ENCODE measurements at regions not wholly inside any gene's neighbourhood (a gene's known extent, or its start where the extent isn't known, plus 50 kb on each side); places are given as distances from the start of the nearest gene placed in this dataset.
A peak's percentile ranks its signal among the peaks of the same experiment; 100 is the strongest.

DNA sequence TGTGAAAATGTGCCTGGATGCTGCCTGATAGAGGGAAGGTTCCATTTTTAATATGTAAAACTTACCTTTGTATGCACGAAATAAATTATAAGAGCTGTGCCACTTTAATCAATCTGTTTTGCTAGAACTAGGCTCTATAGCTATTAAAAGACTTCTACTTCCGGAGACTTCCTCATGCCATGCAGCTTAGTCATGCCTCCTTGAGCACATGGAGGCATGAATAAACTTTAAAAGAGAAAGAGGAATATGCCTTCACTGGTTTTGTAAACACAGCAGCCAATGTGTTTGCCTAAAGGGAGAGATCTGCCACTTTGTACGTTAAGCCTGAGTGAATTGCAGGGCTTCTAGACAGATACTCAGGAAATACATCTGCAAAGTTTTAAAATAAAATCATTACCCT, 604.6 kb downstream of the LRRIQ3 start:
- Histone ChIP-seq H3K9me2 (ENCODE audit: insufficient read depth) (no peaks in the 10 kb centered on the region), H3K27me3 (replicated peaks; ENCODE audit: insufficient read depth) (no peaks in the 10 kb centered on the region), H3F3A (ENCODE audit: insufficient read depth) (no peaks in the 10 kb centered on the region), H3K4me2 (ENCODE audit: unreplicated experiment) (no peak overlapping the region), H3K4me1 (ENCODE audit: insufficient read depth) (no peaks in the 10 kb centered on the region), H2AFZ (no peak overlapping the region), H3K36me3 (ENCODE audit: low read depth) (no peaks in the 10 kb centered on the region), H3K9ac (no peak overlapping the region), H3K4me3 (no peak overlapping the region), H3K9me3 (ENCODE audit: low read depth) (no peaks in the 10 kb centered on the region), H4K20me1 (ENCODE audit: insufficient read depth) (no peaks in the 10 kb centered on the region), H3K27ac (no peak overlapping the region), H3K79me2 (ENCODE audit: insufficient read depth) (no peaks in the 10 kb centered on the region)
- TF ChIP-seq EZH2phosphoT487 (IDR thresholded peaks at IDR 0.05; ENCODE audit: insufficient read depth, low read depth): no peak
- TF ChIP-seq EZH2 (IDR thresholded peaks at IDR 0.05; ENCODE audit: insufficient read depth, poor library complexity, severe bottlenecking): no peak
- in situ Hi-C loops (cut with MboI): no loop called here
- 2 to 6% methylated on average over 3 of the region's 3 CpGs for WGBS, 2 experiments (ENCODE audit: low coverage in 1 of 2, low lambda C conversion rate in 2 of 2, missing lambda C conversion rate in 2 of 2)
- DNase-seq: peak; percentile 5

DNA sequence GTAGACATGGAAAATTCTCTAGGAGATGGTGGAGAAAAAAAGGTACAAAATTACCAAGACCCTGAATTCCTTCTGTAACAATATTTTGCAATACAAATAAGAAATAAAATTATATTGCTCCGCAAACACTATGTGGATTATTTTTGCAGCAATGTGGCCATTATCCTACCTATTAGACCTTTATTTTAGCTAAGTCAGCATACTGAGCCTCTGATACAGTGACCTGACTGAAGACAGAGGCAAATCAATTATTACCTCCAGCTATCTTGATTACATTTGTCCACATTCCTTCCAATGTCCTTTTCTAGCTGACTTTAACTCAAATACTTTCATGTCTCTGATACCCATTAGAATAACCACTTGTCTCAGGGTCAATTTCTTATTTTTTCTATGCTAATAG, 610.9 kb downstream of the LRRIQ3 start:
- no peak for TF ChIP-seq EZH2phosphoT487 (IDR thresholded peaks at IDR 0.05; ENCODE audit: insufficient read depth, low read depth)
- no peak for DNase-seq
- H3K79me2 ChIP-seq (ENCODE audit: insufficient read depth): no peaks in the 10 kb centered on the region
- no peak overlapping the region for H3K27ac ChIP-seq
- no peaks in the 10 kb centered on the region for H3K27me3 ChIP-seq (replicated peaks; ENCODE audit: insufficient read depth)
- no peak overlapping the region for H3K4me2 ChIP-seq (ENCODE audit: unreplicated experiment)
- no peaks in the 10 kb centered on the region for H3K9me2 ChIP-seq (ENCODE audit: insufficient read depth)
- H3K9ac ChIP-seq: no peak overlapping the region
- no peak overlapping the region for H2AFZ ChIP-seq
- WGBS, 2 experiments (ENCODE audit: low coverage in 1 of 2, low lambda C conversion rate in 2 of 2, missing lambda C conversion rate in 2 of 2): 86 to 95% methylated on average over 1 of the region's 1 CpG
- in situ Hi-C loops (cut with MboI): no loop called here
- H3K4me3 ChIP-seq: no peak overlapping the region
- no peaks in the 10 kb centered on the region for H4K20me1 ChIP-seq (ENCODE audit: insufficient read depth)
- H3F3A ChIP-seq (ENCODE audit: insufficient read depth): no peaks in the 10 kb centered on the region
- no peaks in the 10 kb centered on the region for H3K9me3 ChIP-seq (ENCODE audit: low read depth)
- H3K4me1 ChIP-seq (ENCODE audit: insufficient read depth): no peaks in the 10 kb centered on the region
- H3K36me3 ChIP-seq (ENCODE audit: low read depth): no peaks in the 10 kb centered on the region

DNA sequence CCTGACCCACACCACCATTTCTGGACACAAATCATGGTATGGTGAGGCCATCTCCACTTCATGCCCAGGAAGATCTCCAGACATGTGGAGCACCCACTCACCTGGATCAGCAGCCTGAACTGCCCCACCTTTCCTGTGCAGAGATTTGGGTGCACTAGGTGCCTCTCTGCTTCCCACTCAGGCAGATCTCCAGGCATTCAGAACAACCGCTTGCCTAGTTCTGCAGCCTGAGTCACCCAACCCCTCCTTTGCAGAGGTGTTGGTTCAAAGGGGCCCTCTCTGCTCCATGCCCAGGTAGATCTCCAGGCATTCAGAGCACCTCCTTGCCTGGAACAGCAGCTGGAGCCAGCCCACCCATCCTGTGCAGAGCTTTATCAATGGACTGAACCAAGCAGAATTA, 620.8 kb downstream of the LRRIQ3 start:
- H3K36me3 ChIP-seq (ENCODE audit: low read depth): no peaks in the 10 kb centered on the region
- H3K4me3 ChIP-seq: no peak overlapping the region
- no peak overlapping the region for H3K9ac ChIP-seq
- no peaks in the 10 kb centered on the region for H3F3A ChIP-seq (ENCODE audit: insufficient read depth)
- H2AFZ ChIP-seq: no peak overlapping the region
- no peaks in the 10 kb centered on the region for H4K20me1 ChIP-seq (ENCODE audit: insufficient read depth)
- H3K4me1 ChIP-seq (ENCODE audit: insufficient read depth): no peaks in the 10 kb centered on the region
- 78 to 81% methylated on average over 1 of the region's 1 CpG for WGBS, 2 experiments (ENCODE audit: low coverage in 1 of 2, low lambda C conversion rate in 2 of 2, missing lambda C conversion rate in 2 of 2)
- H3K9me2 ChIP-seq (ENCODE audit: insufficient read depth): no peaks in the 10 kb centered on the region
- H3K27me3 ChIP-seq (replicated peaks; ENCODE audit: insufficient read depth): no peaks in the 10 kb centered on the region
- H3K27ac ChIP-seq: no peak overlapping the region
- TF ChIP-seq EZH2phosphoT487 (IDR thresholded peaks at IDR 0.05; ENCODE audit: insufficient read depth, low read depth) (no peak), EZH2 (IDR thresholded peaks at IDR 0.05; ENCODE audit: insufficient read depth, poor library complexity, severe bottlenecking) (no peak)
- in situ Hi-C loops (cut with MboI): no loop called here
- no peaks in the 10 kb centered on the region for H3K79me2 ChIP-seq (ENCODE audit: insufficient read depth)
- no peaks in the 10 kb centered on the region for H3K9me3 ChIP-seq (ENCODE audit: low read depth)
- no peak overlapping the region for H3K4me2 ChIP-seq (ENCODE audit: unreplicated experiment)
- DNase-seq: no peak

DNA sequence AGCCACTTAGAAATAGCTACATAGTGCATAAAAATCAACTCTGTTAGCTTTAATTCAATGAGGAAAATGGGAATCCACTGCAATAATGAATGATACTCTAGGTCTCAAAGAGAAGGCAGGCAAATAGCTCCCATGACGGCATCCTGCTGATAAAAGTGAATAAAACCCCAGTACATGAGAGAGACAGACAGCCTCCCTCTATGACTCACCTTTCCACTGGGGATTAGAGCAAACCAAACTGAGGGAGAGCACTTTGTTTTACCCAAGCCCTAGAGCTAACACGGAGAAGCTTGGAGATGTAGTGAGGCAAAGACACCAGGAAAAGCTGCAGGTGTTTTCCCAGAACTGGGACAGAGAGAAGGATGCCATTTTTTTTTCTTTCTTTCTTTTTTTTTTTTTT, 621.9 kb downstream of the LRRIQ3 start:
- no peak for TF ChIP-seq EZH2phosphoT487 (IDR thresholded peaks at IDR 0.05; ENCODE audit: insufficient read depth, low read depth)
- TF ChIP-seq EZH2 (IDR thresholded peaks at IDR 0.05; ENCODE audit: insufficient read depth, poor library complexity, severe bottlenecking): no peak
- H3K27me3 ChIP-seq (replicated peaks; ENCODE audit: insufficient read depth): no peaks in the 10 kb centered on the region
- no peaks in the 10 kb centered on the region for H3F3A ChIP-seq (ENCODE audit: insufficient read depth)
- H2AFZ ChIP-seq: no peak overlapping the region
- WGBS, 2 experiments (ENCODE audit: low coverage in 1 of 2, low lambda C conversion rate in 2 of 2, missing lambda C conversion rate in 2 of 2): 38 to 42% methylated on average over 2 of the region's 2 CpGs
- DNase-seq: no peak
- no peaks in the 10 kb centered on the region for H4K20me1 ChIP-seq (ENCODE audit: insufficient read depth)
- H3K79me2 ChIP-seq (ENCODE audit: insufficient read depth): no peaks in the 10 kb centered on the region
- H3K27ac ChIP-seq: no peak overlapping the region
- H3K4me3 ChIP-seq: no peak overlapping the region
- H3K9me3 ChIP-seq (ENCODE audit: low read depth): no peaks in the 10 kb centered on the region
- H3K4me1 ChIP-seq (ENCODE audit: insufficient read depth): no peaks in the 10 kb centered on the region
- H3K9me2 ChIP-seq (ENCODE audit: insufficient read depth): no peaks in the 10 kb centered on the region
- H3K36me3 ChIP-seq (ENCODE audit: low read depth): no peaks in the 10 kb centered on the region
- H3K9ac ChIP-seq: no peak overlapping the region
- no peak overlapping the region for H3K4me2 ChIP-seq (ENCODE audit: unreplicated experiment)
- in situ Hi-C loops (cut with MboI): no loop called here

DNA sequence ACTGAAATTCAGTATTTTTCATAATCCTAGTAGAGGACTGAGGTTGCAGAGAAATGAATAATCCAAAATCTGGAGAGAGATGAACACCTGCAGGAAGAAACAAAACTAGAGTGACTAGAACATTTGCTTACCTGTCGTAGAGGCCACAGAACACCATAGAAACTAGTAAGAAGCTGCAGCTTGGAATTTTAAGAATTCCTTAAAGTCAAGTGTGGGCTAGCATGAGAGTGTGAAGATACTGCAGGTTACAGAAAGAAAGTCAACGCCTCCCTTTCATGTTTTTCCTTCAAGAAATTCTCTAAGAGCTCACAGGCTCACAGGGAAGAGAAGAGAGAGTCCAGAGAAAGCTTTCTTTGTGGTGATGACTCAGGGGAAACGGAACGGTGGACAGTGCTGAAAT, 633.7 kb downstream of the LRRIQ3 start:
- WGBS, 2 experiments (ENCODE audit: low coverage in 1 of 2, low lambda C conversion rate in 2 of 2, missing lambda C conversion rate in 2 of 2): 19 to 26% methylated on average over 4 of the region's 4 CpGs

More for the DNA sequence above, 633.7 kb downstream of the LRRIQ3 start:
- H3K9ac ChIP-seq: no peak overlapping the region
- H3K9me2 ChIP-seq (ENCODE audit: insufficient read depth): no peaks in the 10 kb centered on the region
- H2AFZ ChIP-seq: no peak overlapping the region
- H3K27me3 ChIP-seq (replicated peaks; ENCODE audit: insufficient read depth): no peaks in the 10 kb centered on the region
- no peak overlapping the region for H3K27ac ChIP-seq
- peaks cover 6% of the 10 kb centered on the region for H3K9me3 ChIP-seq (ENCODE audit: low read depth)
- H3K4me2 ChIP-seq (ENCODE audit: unreplicated experiment): no peak overlapping the region
- no peaks in the 10 kb centered on the region for H3K36me3 ChIP-seq (ENCODE audit: low read depth)
- no peak for TF ChIP-seq EZH2 (IDR thresholded peaks at IDR 0.05; ENCODE audit: insufficient read depth, poor library complexity, severe bottlenecking)
- TF ChIP-seq EZH2phosphoT487 (IDR thresholded peaks at IDR 0.05; ENCODE audit: insufficient read depth, low read depth): no peak
- no peaks in the 10 kb centered on the region for H3K4me1 ChIP-seq (ENCODE audit: insufficient read depth)
- no peaks in the 10 kb centered on the region for H3F3A ChIP-seq (ENCODE audit: insufficient read depth)
- H4K20me1 ChIP-seq (ENCODE audit: insufficient read depth): no peaks in the 10 kb centered on the region
- no peak overlapping the region for H3K4me3 ChIP-seq
- no peaks in the 10 kb centered on the region for H3K79me2 ChIP-seq (ENCODE audit: insufficient read depth)
- no peak for DNase-seq
- in situ Hi-C loops (cut with MboI): no loop called here
